PC-3 (cell line): ENCODE measurements at regions not wholly inside any gene's neighbourhood (a gene's known extent, or its start where the extent isn't known, plus 50 kb on each side); places are given as distances from the start of the nearest gene placed in this dataset.

Source experiments
- ATAC-seq: fragments of 200-7000 bp; cut with Tn5 transposase; 2 replicates; pipeline ENCODE4 v1.9.1; 2020; ENCODE audit warnings: mild to moderate bottlenecking, moderate library complexity
- BruUV-seq: library from RNA; stranded (reverse); fragments of 400-500 nt; replicated peaks from 2 replicates; lab custom pipeline; 2021; lab: Mats Ljungman, UMichigan
- CTCF ChIA-PET: fragments of 300-600 bp; sonication (Branson Sonifier 250); formaldehyde crosslinking; loops from one replicate; lab custom pipeline; 2022; ENCODE audit warnings: antibody characterized with exemption; lab: Charles Lee
- POLR2A ChIA-PET: fragments of 300-600 bp; sonication (Branson Sonifier 250); formaldehyde crosslinking; loops from one replicate; lab custom pipeline; 2022; ENCODE audit warnings: antibody characterized with exemption; ENCODE audit not compliant: unreplicated experiment; lab: Charles Lee
- DNase-seq: peaks from one replicate; pipeline ENCODE4 v3.0.0-alpha.2; 2015
- H2AFZ ChIP-seq: fragments of 300-600 bp; sonication (generic); 2 replicates; pipeline ENCODE4 v1.6.0; 2016; ENCODE audit warnings: antibody characterized with exemption, low read length
- H3F3A ChIP-seq: fragments of 300-600 bp; sonication (generic); one replicate; pipeline ENCODE4 v1.6.0; 2017; ENCODE audit warnings: antibody characterized with exemption, low read length, control low read depth, mild to moderate bottlenecking; ENCODE audit not compliant: unreplicated experiment
- H3K27ac ChIP-seq: fragments of 300-600 bp; sonication (generic); 2 replicates; pipeline ENCODE4 v1.5.1; 2016; ENCODE audit warnings: mild to moderate bottlenecking, low read length
- H3K27me3 ChIP-seq: fragments of 300-600 bp; sonication (generic); 2 replicates; pipeline ENCODE4 v1.6.1; 2016; ENCODE audit warnings: low read length, mixed read lengths
- H3K36me3 ChIP-seq: fragments of 300-600 bp; sonication (generic); 2 replicates; pipeline ENCODE4 v1.6.1; 2016; ENCODE audit warnings: low read depth, mixed run types, low read length, mixed read lengths
- H3K4me1 ChIP-seq: fragments of 300-600 bp; sonication (generic); 2 replicates; pipeline ENCODE4 v1.5.1; 2016; ENCODE audit warnings: low read length; ENCODE audit not compliant: insufficient read depth
- H3K4me2 ChIP-seq: fragments of 300-600 bp; sonication (generic); 2 replicates; pipeline ENCODE4 v1.6.0; 2016; ENCODE audit warnings: low read length
- H3K4me3 ChIP-seq: fragments of 300-600 bp; sonication (generic); 2 replicates; pipeline ENCODE4 v1.5.1; 2016; ENCODE audit warnings: mild to moderate bottlenecking, low read length, mixed read lengths
- H3K79me2 ChIP-seq: fragments of 300-600 bp; sonication (generic); 2 replicates; pipeline ENCODE4 v1.6.1; 2017; ENCODE audit warnings: low read length, mixed read lengths
- H3K9ac ChIP-seq: fragments of 300-600 bp; sonication (generic); 2 replicates; pipeline ENCODE4 v1.6.0; 2016; ENCODE audit warnings: mild to moderate bottlenecking, low read length
- H3K9me2 ChIP-seq: fragments of 300-600 bp; sonication (generic); replicated peaks from 2 replicates; pipeline ENCODE4 v1.6.1; 2016; ENCODE audit warnings: mixed run types, low read length, mixed read lengths
- H3K9me3 ChIP-seq: fragments of 300-600 bp; sonication (generic); 2 replicates; pipeline ENCODE4 v1.6.1; 2016; ENCODE audit warnings: low read length, mixed read lengths
- H4K20me1 ChIP-seq: fragments of 300-600 bp; sonication (generic); 2 replicates; pipeline ENCODE4 v1.6.1; 2016; ENCODE audit warnings: low read length, mixed read lengths
- EZH2 ChIP-seq: fragments of 300-600 bp; sonication (generic); IDR thresholded peaks from one replicate; pipeline ENCODE4 v1.6.1; 2017; ENCODE audit warnings: antibody characterized with exemption, mild to moderate bottlenecking, low read length; ENCODE audit not compliant: unreplicated experiment
- EZH2phosphoT487 ChIP-seq: fragments of 300-600 bp; sonication (generic); IDR thresholded peaks from 2 replicates; pipeline ENCODE4 v1.6.1; 2018; ENCODE audit warnings: mild to moderate bottlenecking, antibody characterized with exemption, low read length, borderline replicate concordance
- intact Hi-C: fragments of 100-400 bp; cut with micrococcal nuclease; formaldehyde crosslinking; loops from 2 replicates; pipeline ENCODE4 v1.9.0; 2023
- TF ChIP-seq, protein P1 (sequence below): fragments of 300-600 bp; sonication (generic); conservative IDR thresholded peaks from 2 replicates; pipeline ENCODE4 v1.5.1; 2017; ENCODE audit warnings: antibody characterized with exemption, low read depth, mild to moderate bottlenecking, low read length

DNA sequence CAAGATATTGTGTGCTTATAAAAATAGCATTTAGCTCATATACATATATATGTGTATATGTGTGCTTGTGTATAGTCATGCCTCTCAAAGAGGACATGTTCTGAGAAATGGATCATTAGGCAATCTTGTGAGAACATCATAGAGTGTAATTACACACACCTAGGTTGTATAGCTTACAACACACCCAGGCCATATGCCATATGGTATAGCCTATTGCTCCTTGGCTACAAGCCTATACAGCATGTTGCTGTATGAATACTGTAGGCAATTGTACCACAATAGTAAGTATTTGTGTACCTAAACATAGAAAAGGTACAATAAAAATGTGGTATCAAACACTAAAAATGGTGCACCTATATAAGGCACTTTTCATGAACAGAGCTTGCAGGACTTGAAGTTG, 1510.5 kb upstream of the LRRTM3 start:
- Histone ChIP-seq H3K9me2 (no peaks in the 10 kb centered on the region), H3K9ac (no peak overlapping the region), H3K9me3 (no peaks in the 10 kb centered on the region), H3K4me2 (no peak overlapping the region), H3K36me3 (no peaks in the 10 kb centered on the region), H3K27me3 (no peaks in the 10 kb centered on the region), H3K4me1 (peaks cover 15% of the 10 kb centered on the region), H4K20me1 (no peaks in the 10 kb centered on the region), H2AFZ (no peak overlapping the region), H3K79me2 (no peaks in the 10 kb centered on the region), H3K4me3 (no peak overlapping the region), H3F3A (no peaks in the 10 kb centered on the region), H3K27ac (no peak overlapping the region)
- ChIA-PET POLR2A (no interaction called here), CTCF (no interaction called here)
- TF ChIP-seq EZH2phosphoT487 (no peak), EZH2 (no peak)
- TF ChIP-seq, protein P1, sequence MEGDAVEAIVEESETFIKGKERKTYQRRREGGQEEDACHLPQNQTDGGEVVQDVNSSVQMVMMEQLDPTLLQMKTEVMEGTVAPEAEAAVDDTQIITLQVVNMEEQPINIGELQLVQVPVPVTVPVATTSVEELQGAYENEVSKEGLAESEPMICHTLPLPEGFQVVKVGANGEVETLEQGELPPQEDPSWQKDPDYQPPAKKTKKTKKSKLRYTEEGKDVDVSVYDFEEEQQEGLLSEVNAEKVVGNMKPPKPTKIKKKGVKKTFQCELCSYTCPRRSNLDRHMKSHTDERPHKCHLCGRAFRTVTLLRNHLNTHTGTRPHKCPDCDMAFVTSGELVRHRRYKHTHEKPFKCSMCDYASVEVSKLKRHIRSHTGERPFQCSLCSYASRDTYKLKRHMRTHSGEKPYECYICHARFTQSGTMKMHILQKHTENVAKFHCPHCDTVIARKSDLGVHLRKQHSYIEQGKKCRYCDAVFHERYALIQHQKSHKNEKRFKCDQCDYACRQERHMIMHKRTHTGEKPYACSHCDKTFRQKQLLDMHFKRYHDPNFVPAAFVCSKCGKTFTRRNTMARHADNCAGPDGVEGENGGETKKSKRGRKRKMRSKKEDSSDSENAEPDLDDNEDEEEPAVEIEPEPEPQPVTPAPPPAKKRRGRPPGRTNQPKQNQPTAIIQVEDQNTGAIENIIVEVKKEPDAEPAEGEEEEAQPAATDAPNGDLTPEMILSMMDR, result no peak
- no peak for DNase-seq
- BruUV-seq, result no TSS peak
- no peak for ATAC-seq
- intact Hi-C loops, result no loop called here

DNA sequence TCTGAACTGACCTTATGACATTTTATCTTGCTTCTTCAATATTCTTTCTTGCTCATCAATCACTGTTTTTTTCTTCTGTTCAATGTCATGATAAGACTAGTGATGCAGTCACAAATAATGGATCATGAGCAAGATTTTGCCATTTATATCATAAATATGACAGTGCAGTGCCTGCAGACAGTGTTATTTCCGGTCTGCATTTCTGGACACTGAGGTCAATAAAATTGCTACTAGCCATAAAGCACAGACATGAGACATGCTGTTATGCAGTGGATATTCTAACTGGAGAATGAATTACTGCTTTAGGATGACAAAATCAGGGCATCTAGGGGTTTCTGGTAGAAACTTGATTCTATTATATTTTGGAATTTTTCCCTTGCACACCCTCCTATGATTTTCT, 1509.7 kb upstream of the LRRTM3 start:
- H3K27ac ChIP-seq, result no peak overlapping the region
- no peaks in the 10 kb centered on the region for H3K36me3 ChIP-seq
- no peak overlapping the region for H2AFZ ChIP-seq
- intact Hi-C loops, result no loop called here
- H3K4me1 ChIP-seq, result peaks cover 15% of the 10 kb centered on the region
- H3K9me3 ChIP-seq, result no peaks in the 10 kb centered on the region
- no peak overlapping the region for H3K9ac ChIP-seq
- no peak for ATAC-seq
- no TSS peak for BruUV-seq
- no peak overlapping the region for H3K4me2 ChIP-seq
- H3K9me2 ChIP-seq, result no peaks in the 10 kb centered on the region
- H3K4me3 ChIP-seq, result no peak overlapping the region
- H4K20me1 ChIP-seq, result no peaks in the 10 kb centered on the region
- CTCF ChIA-PET, result no interaction called here
- DNase-seq, result no peak
- no peaks in the 10 kb centered on the region for H3K27me3 ChIP-seq
- H3K79me2 ChIP-seq, result no peaks in the 10 kb centered on the region
- POLR2A ChIA-PET, result no interaction called here
- no peaks in the 10 kb centered on the region for H3F3A ChIP-seq
- TF ChIP-seq, protein P1, result no peak
- TF ChIP-seq EZH2 (no peak), EZH2phosphoT487 (no peak)

DNA sequence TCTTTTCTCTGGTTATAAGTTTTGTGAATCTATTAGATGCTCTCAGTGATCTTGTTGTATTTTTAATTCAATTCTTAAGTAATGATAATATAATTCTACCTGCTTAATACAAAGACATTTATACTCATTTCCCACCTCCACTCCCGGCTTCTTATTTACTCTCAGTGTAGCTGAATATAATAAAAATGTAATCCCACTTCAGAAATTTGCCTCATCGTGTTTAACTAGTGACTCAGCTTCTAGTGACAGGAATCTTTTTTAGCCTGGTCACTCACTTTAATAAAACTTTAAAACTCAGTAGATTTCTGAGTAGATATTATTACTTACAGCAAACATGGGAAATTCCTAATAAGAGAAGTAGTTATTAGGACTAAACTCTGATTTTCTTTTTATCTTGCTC, 1506.2 kb upstream of the LRRTM3 start:
- Histone ChIP-seq H4K20me1 (no peaks in the 10 kb centered on the region), H3K4me1 (peaks cover 15% of the 10 kb centered on the region), H3K9me2 (no peaks in the 10 kb centered on the region), H3K9me3 (no peaks in the 10 kb centered on the region), H2AFZ (0 out of 2 replicates have a peak overlapping the region, but pooled peaks have one; percentile 0), H3K36me3 (no peaks in the 10 kb centered on the region), H3K4me2 (peak overlapping the region; percentile 60), H3F3A (no peaks in the 10 kb centered on the region), H3K4me3 (no peak overlapping the region), H3K9ac (peak overlapping the region; percentile 3; the same call in 1 of the 2 replicates), H3K27ac (peak overlapping the region; percentile 60), H3K79me2 (no peaks in the 10 kb centered on the region), H3K27me3 (no peaks in the 10 kb centered on the region)
- intact Hi-C loops, result loop anchor here (1.0 kb wide), 1 partner anchor 24 kb away; no protein-coding TSS in a partner anchor
- no peak for TF ChIP-seq EZH2phosphoT487
- no peak for TF ChIP-seq EZH2
- TF ChIP-seq, protein P1, result no peak
- DNase-seq (peak; percentile 92), ATAC-seq (peak; percentile 98)
- CTCF ChIA-PET, result no interaction called here
- BruUV-seq, result no TSS peak
- POLR2A ChIA-PET, result interaction anchor here (0.6 kb wide), 1 partner anchor 16 kb away, joined by 9 read pairs; no protein-coding TSS in a partner anchor
